UCSD-AML1 (cell line): ENCODE measurements at regions not wholly inside any gene's neighbourhood (a gene's known extent, or its start where the extent isn't known, plus 50 kb on each side); places are given as distances from the start of the nearest gene placed in this dataset.
"Not testable (repeated sequence)": the region's sequence is repeated elsewhere in the genome, so short reads cannot be mapped to it uniquely, and the experiment has no call there.

ENCODE experiments used
- DNase-seq: peaks from one replicate; lab custom pipeline; 2025; ENCODE audit not compliant: unreplicated experiment; lab: John Stamatoyannopoulos, UW

DNA sequence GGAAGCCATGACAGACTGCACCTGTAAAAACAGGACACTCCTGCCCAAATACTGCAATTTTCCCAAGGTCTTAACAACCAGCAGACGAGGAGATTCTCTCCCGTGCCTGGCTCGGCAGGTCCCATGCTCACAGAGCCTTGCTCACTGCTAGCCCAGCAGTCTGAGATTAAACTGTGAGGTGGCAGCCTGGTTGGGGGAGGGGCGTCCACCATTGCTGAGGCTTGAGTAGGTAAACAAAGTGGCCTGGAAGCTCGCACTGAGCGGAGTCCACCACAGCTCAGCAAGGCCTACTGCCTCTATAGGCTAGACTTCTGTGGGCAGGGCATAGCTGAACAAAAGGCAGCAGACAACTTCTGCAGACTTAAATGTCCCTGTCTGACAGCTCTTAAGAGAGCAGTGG lies 80.3 kb downstream of the ANXA5 start:
- not testable (repeated sequence) for DNase-seq

- DNase-seq, result no peak
Observed at GRCh38 chr4:121614101-121614500, 82.7 kb downstream of the ANXA5 start.

DNA sequence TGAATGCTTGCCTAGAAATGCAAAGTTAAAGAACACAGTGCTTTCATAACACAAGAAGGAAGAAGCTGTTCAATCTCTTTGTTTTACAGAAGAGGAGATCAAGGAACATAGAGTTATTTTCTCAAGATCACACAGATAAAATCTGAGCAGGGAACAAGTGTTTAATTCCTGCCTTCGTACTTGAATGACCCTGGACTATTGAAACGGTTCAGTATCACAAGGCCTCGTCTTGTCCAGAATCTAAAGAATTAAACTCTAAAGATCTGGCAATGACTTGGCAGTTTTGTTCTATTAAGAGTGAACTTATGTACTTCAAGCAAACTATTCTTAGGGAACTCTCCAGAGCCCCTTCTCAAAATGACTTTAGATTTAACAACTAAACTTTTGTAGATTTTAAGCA lies 97.7 kb downstream of the ANXA5 start:
- no peak for DNase-seq

DNA sequence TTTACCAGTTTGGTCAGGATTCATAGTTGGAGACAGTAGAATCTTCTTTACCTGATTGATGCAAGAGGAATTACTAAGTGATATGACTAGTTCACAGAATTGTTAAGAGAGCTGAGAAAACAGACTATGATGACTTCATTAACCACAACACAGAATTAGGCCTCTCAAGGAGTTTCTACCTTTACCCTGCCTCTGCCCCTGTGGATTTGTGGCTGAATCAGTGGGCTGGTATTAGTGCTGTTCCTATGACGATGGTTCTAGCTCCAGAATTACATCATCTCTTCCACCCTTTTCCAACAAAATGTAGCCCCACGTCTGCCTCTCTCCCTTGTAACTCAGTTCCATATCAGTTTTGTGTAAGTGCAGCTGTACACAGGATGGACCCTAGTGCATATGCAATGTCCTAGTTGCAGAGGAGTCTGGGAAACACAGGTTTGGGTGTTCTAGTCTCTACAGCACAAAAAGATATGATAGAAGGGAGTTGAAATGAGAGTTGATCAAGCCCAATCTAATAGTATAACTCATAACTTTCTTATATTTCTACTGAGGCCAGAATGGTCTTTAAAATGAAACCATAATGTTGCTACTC lies 99.3 kb downstream of the ANXA5 start:
- no peak for DNase-seq

- DNase-seq, result no peak
Observed at GRCh38 chr4:121594796-121595526, 101.8 kb downstream of the ANXA5 start.

DNA sequence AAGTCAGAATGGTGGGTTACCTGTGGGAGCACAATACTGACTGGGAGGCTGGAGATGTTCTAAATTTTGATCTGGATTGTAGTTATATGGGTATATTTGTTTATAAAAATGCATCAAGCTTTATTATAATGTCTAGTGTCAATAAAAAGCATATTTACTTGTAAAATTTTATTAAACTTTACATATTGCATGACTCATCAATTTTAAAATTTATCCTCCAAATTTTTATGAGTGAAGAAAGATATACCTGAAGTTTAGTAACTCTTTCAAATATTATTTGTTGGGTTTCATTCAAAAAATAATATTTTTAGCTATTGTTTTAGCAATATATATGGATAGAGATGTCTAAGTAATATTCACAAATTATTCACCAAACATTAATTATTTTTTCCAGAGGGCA lies 103.0 kb downstream of the ANXA5 start:
- DNase-seq, result no peak

DNA sequence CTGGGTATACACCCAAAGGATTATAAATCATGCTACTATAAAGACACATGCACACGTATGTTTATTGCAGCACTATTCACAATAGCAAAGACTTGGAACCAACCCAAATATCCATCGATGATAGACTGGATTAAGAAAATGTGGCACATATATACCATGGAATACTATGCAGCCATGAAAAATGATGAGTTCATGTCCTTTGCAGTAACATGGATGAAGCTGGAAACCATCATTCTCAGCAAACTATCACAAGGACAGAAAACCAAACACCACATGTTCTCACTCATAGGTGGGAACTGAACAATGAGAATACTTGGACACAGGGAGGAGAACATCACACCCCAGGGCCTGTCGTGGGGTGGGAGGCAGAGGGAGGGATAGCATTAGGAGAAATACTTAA lies 104.5 kb downstream of the ANXA5 start:
- DNase-seq, result not testable (repeated sequence)

DNA sequence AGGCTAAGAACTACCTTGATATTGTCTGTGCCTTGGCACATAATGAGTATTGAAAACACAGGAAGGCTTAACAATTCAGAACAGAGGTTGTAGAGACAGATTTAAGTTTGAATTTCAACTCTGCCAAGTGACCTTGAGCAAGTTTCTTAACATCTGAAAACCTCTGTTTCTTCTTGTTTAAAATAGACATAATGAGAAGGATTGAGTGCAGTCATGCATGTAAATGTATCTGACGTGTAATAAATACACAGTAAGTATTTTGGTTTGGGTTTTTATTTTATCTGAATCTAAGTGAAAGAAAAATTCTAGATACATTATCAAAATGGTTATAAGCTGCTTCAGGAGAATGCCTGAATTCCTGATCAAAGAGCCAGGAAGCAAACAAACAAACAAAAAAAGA lies 111.9 kb downstream of the ANXA5 start:
- DNase-seq, result no peak

DNA sequence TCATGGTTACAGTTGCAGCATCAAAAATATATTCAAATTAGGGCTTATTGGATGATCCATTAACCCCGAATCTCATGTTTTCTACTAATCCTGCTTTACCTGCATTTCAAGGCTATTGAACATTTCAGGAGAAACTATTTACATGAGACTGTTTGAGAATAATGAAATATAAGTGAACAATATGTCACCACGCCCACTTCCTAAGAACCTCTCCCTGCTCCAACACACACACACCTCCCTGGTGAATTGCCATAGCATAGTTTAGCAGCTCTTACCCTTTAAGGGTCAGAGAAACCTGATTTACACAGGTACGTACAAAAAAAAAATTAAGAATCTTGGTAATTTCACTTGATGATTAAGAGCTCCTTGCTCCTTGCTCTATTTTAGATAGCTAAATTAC lies 113.4 kb downstream of the ANXA5 start:
- no peak for DNase-seq

GRCh38 chr4:121582296-121582695 lies 114.5 kb downstream of the ANXA5 start:
- no peak for DNase-seq

DNA sequence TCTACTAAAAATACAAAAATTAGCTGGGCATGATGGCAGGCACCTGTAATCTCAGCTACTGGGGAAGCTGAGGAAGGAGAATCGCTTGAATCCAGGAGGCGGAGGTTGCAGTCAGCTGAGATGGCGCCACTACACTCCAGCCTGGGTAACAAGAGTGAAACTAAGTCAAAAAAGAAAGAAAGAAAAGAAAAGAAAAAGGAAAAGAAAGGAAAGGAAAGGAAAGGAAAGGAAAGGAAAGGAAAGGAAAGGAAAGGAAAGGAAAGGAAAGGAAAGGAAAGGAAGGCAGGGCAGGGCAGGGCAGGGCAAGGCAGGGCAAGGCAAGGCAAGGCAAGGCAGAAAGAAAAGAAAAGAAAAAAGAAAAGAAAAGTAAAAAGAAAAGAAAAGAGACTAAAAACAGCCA lies 121.4 kb downstream of the ANXA5 start:
- not testable (repeated sequence) for DNase-seq

DNA sequence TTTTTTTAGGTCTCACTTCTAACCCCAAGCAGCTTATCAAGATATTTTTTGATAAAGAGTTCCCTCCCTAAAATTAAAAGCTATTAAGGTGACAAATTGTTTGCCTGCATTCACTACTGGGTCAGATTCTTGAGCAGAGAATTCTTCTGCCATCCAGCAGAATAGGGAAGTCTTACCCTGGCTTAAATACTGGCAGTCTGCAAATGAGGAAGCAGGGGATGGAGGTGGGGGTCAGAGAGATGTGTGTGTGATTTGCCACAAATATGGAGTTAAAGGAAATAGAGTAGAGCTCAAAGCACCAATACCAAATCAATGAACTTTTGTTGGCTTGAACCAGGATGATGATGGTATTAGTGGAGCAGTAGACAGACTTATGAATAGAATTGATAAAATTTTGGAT lies 122.2 kb downstream of the ANXA5 start:
- DNase-seq, result no peak

- no peak for DNase-seq
Observed at GRCh38 chr4:121567748-121568147, 129.0 kb downstream of the ANXA5 start.

DNA sequence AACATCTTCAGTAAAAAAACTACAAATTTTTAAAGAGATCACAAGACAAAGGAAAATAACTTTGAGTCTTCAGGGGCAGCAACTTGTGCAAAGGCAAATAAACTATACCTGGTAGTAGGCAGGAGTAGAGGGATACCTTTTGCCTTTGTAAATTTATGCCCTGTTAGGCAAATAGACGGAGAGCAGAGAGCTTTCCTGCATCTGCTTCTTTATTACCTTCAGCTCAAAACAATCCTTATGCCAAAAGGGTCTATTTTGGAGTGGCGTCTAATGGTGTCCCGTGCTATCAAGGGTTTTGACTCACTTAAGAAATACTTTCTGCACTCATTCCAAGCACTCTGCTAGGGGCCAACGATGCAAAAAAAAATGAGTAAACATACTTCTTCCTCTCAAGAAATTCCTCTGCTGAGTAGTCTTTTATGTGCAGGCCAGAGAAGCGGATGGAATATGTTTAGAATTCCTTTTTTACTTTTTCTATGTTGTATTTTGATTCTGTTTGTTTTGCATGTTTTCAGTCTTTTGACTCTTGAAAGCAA lies 131.9 kb downstream of the ANXA5 start:
- DNase-seq, result no peak

- no peak for DNase-seq
Observed at GRCh38 chr4:121562811-121563210, 134.0 kb downstream of the ANXA5 start.

- no peak for DNase-seq
Observed at GRCh38 chr4:121555315-121556107, 141.3 kb downstream of the ANXA5 start.

DNA sequence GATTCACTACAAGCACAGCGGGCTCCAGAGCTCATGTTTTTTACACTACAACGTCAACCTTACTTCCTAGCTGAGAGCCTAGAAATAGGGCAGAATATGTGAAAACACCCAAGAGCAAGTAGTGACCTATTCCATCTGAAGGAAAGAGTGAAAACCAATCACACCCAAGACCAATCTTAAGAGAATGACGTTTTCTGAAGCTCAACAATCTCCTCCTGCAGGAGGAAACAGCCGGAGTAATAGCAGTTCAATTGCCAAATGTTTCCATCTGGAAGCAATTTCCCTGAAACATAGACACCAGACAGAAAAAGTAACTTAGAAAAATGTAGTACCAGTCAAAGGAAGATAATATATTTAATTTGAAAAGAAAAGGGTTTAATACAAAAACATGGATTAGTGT lies 142.4 kb downstream of the ANXA5 start:
- DNase-seq, result no peak

DNA sequence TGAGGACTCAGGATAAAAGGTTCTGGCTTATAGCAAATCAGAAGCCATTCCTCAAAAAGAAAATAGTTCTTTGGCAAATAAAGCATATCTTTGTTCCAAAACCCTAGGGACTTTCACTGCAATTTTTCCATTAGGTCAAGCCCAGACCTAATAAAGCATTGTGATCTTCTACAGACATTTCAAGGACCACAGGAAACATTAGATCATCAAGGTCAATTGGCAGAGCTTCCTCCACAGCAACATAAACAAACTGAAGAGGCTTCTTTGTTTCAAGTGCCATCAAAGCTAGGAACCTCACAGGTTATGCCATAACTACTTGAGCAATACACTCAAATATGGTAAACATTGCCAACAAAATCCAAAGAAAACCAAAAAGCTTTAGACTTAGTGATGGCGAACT lies 144.9 kb downstream of the ANXA5 start:
- DNase-seq, result no peak

DNA sequence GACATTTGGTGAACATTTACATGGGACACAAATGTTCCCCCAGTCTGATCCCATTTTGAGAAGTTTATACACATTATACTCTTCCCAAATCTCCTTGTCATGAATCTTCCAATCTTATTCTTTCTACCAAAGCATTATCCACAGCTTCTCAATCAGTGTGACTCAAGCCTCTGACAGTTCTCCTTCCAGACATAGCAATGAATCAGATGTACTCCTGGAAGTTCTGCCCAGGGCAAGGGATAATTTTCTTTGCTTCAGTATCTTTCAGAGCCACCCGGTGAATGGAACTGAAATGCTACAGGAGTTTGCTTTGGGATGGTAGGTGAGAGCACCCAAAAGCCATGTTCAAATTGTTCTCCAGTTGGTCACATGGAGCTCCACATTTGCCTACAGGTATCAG lies 145.5 kb downstream of the ANXA5 start:
- no peak for DNase-seq

DNA sequence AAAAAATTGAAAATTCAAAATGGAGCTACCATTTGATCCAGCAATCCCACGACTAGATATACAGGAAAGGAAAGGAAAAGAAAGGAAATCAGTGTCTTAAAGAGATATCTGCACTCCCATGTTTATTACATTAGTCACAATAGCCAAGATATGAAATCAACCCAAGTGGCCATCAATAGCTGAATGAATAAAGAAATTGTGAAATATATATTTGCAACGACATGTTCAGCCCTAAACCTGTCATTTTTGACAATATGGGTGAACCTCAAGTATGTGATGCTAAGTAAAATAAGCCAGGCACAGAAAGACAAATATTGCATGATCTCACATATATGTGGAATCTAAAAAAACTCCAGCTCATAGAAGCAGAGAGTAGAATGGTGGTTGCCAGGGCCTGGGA lies 155.1 kb downstream of the ANXA5 start:
- DNase-seq, result no peak

- no peak for DNase-seq
Observed at GRCh38 chr4:121535351-121535750, 154.5 kb upstream of the QRFPR start.

DNA sequence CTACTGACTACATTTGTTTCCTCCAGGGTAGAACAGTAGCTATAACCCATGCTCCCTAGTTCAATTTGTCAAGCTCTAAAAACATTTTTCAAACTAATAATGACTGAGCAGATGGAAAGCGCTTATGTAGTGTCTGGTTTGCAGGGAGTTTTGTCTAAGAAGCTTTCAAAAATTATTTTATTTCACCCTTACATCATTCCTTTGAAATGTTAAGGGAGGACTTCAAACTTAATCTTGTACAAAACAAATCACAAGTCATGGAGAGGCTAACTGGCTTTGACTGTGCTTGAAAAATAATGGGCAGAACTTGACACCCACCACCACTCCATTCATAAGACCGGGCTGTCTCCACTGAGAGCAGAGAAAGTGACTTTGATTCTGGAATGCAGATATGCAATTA lies 153.4 kb upstream of the QRFPR start:
- no peak for DNase-seq
